Neural crest cell (in vitro differentiated cells): ENCODE measurements at regions not wholly inside any gene's neighbourhood (a gene's known extent, or its start where the extent isn't known, plus 50 kb on each side); places are given as distances from the start of the nearest gene placed in this dataset.

ENCODE experiments used
- DNase-seq: peaks from one replicate; pipeline ENCODE4 v3.0.0; 2021; ENCODE audit warnings: low read depth, mixed read lengths, low spot score
- H3K27ac Mint-ChIP-seq: one replicate; pipeline ENCODE4 v1.8.0; 2021; ENCODE audit warnings: mild to moderate bottlenecking, mixed read lengths; ENCODE audit not compliant: unreplicated experiment
- H3K27me3 Mint-ChIP-seq: 2 replicates; pipeline ENCODE4 v1.8.0; 2021; ENCODE audit warnings: low read depth, mild to moderate bottlenecking, mixed read lengths
- H3K36me3 Mint-ChIP-seq: 2 replicates; pipeline ENCODE4 v1.8.0; 2021; ENCODE audit warnings: low read depth, mild to moderate bottlenecking, mixed read lengths
- H3K4me1 Mint-ChIP-seq: 2 replicates; pipeline ENCODE4 v1.8.0; 2021; ENCODE audit warnings: mixed read lengths
- H3K4me3 Mint-ChIP-seq: one replicate; pipeline ENCODE4 v1.8.0; 2021; ENCODE audit warnings: mild to moderate bottlenecking, mixed read lengths
- H3K9me3 Mint-ChIP-seq: 2 replicates; pipeline ENCODE4 v1.8.0; 2021; ENCODE audit warnings: mixed read lengths
- TF ChIP-seq, protein P1 (sequence below): fragments of 200-600 bp; sonication (generic); conservative IDR thresholded peaks from 2 replicates; pipeline ENCODE4 v1.5.0; 2021; ENCODE audit warnings: antibody characterized with exemption, mild to moderate bottlenecking

DNA sequence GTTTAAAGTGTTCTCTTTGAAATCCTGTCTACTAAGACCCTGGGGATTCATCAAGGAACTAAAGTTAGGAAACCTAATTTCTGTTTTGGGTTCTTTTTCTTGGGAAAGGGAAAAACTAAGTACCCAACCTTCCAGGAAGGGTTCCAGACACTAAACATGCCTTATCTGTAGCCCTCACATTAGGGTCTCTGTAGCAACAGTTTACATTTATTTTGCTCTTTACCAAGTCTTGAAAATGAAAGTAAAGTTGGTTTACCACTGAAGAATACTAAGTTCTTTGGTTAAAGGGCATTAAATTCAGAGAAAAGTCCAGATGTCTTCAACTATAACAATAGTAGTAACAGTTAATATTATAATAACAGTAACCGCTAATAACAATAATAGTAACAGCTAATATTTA is 207.5 kb upstream of the CDKN3 start:
- Mint-ChIP-seq H3K27ac (peak overlapping the region; percentile 37), H3K36me3 (no peaks in the 10 kb centered on the region)

GRCh38 chr14:54189748-54190354 is 207.0 kb upstream of the CDKN3 start:
- H3K9me3 Mint-ChIP-seq = peaks cover 4% of the 10 kb centered on the region
- H3K4me3 Mint-ChIP-seq = no peak overlapping the region
- no peaks in the 10 kb centered on the region for H3K36me3 Mint-ChIP-seq
- TF ChIP-seq, protein P1, sequence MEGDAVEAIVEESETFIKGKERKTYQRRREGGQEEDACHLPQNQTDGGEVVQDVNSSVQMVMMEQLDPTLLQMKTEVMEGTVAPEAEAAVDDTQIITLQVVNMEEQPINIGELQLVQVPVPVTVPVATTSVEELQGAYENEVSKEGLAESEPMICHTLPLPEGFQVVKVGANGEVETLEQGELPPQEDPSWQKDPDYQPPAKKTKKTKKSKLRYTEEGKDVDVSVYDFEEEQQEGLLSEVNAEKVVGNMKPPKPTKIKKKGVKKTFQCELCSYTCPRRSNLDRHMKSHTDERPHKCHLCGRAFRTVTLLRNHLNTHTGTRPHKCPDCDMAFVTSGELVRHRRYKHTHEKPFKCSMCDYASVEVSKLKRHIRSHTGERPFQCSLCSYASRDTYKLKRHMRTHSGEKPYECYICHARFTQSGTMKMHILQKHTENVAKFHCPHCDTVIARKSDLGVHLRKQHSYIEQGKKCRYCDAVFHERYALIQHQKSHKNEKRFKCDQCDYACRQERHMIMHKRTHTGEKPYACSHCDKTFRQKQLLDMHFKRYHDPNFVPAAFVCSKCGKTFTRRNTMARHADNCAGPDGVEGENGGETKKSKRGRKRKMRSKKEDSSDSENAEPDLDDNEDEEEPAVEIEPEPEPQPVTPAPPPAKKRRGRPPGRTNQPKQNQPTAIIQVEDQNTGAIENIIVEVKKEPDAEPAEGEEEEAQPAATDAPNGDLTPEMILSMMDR = no peak
- no peak for DNase-seq
- H3K4me1 Mint-ChIP-seq = peaks cover 32% of the 10 kb centered on the region
- peak overlapping the region; percentile 16 for H3K27ac Mint-ChIP-seq
- no peaks in the 10 kb centered on the region for H3K27me3 Mint-ChIP-seq

More for the DNA sequence above, 207.5 kb upstream of the CDKN3 start:
- no peak for DNase-seq
- TF ChIP-seq, protein P1 = no peak
- Mint-ChIP-seq H3K4me3 (no peak overlapping the region), H3K27me3 (no peaks in the 10 kb centered on the region), H3K4me1 (peaks cover 32% of the 10 kb centered on the region), H3K9me3 (peaks cover 4% of the 10 kb centered on the region)

DNA sequence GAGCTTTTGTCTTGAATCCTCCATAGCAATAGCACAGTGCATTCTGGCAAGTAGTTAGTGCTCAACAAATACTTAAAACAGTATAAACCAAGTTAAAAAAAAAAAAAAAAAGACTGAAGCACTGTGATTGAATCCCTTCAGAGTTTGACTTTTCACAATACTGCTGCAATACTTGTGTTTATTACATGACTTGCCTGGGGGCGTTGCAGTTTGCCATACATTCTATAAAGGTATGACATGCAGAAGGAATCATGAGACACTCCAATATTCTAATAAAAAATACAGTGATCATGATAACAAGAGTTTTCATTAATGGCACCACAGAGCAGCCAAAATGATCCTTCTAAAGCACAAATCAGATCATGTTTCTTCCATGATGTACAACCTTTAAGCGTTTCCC is 205.0 kb upstream of the CDKN3 start:
- TF ChIP-seq, protein P1 = no peak
- Mint-ChIP-seq H3K9me3 (peaks cover 4% of the 10 kb centered on the region), H3K36me3 (no peaks in the 10 kb centered on the region), H3K4me1 (peaks cover 30% of the 10 kb centered on the region), H3K27ac (no peak overlapping the region), H3K27me3 (no peaks in the 10 kb centered on the region), H3K4me3 (no peak overlapping the region)
- no peak for DNase-seq

GRCh38 chr14:54192610-54193009 is 204.2 kb upstream of the CDKN3 start:
- Mint-ChIP-seq H3K27me3 (no peaks in the 10 kb centered on the region), H3K9me3 (peaks cover 4% of the 10 kb centered on the region), H3K36me3 (no peaks in the 10 kb centered on the region), H3K4me3 (no peak overlapping the region), H3K4me1 (peaks cover 24% of the 10 kb centered on the region), H3K27ac (no peak overlapping the region)
- TF ChIP-seq, protein P1 = no peak
- no peak for DNase-seq

- H3K36me3 Mint-ChIP-seq = no peaks in the 10 kb centered on the region
- H3K4me1 Mint-ChIP-seq = peaks cover 18% of the 10 kb centered on the region
- H3K9me3 Mint-ChIP-seq = peaks cover 4% of the 10 kb centered on the region
- TF ChIP-seq, protein P1 = no peak
- H3K27me3 Mint-ChIP-seq = no peaks in the 10 kb centered on the region
- H3K27ac Mint-ChIP-seq = no peak overlapping the region
- DNase-seq = no peak
- no peak overlapping the region for H3K4me3 Mint-ChIP-seq
These were observed 202.9 kb upstream of the CDKN3 start for GRCh38 chr14:54193871-54194270.
